T-cell (primary cell): ENCODE measurements at regions not wholly inside any gene's neighbourhood (a gene's known extent, or its start where the extent isn't known, plus 50 kb on each side); places are given as distances from the start of the nearest gene placed in this dataset.

ENCODE experiments used
- ATAC-seq, 4 experiments: fragments of 200-7000 bp in 3 of 4; fragments of 150-1000 bp in 1 of 4; cut with Tn5 transposase; replicated peaks in 1 of 4; 1 replicate in 3 of 4; 2 replicates in 1 of 4; pipeline ENCODE4 v1.10.0; 2021; ENCODE audit warnings: moderate library complexity in 3 of 4, mild to moderate bottlenecking in 2 of 4, moderate number of reproducible peaks in 1 of 4
- CTCF ChIA-PET, 2 donors: fragments of 300-600 bp; sonication (Branson Sonifier 250); formaldehyde crosslinking; loops; one replicate each; lab custom pipeline; 2022; ENCODE audit warnings: antibody characterized with exemption in 2 of 2; lab: Charles Lee
- POLR2A ChIA-PET, 2 donors: fragments of 300-600 bp; sonication (Branson Sonifier 250); formaldehyde crosslinking; loops; one replicate each; lab custom pipeline; 2022; ENCODE audit warnings: antibody characterized with exemption in 2 of 2; lab: Charles Lee
- DNase-seq, 35 experiments: peaks; one replicate each; pipeline versions ENCODE4 v3.0.0 to v3.0.0-alpha.2; 2013 to 2023
- H3K27ac ChIP-seq: one replicate; pipeline ENCODE4 v1.5.1; 2013; ENCODE audit warnings: low read length
- H3K27me3 ChIP-seq, 2 experiments: replicated peaks in 1 of 2; 1 replicate in 1 of 2; 2 replicates in 1 of 2; pipeline versions ENCODE4 v1.6.1 to v1.7.0; 2013; ENCODE audit warnings: low read length in 1 of 2, mixed read lengths in 1 of 2; ENCODE audit not compliant: control insufficient read depth in 2 of 2, insufficient read depth in 2 of 2; ENCODE audit errors: extremely low read depth in 1 of 2
- H3K36me3 ChIP-seq, 2 donors: 1 replicate in 1 of 2; 2 replicates in 1 of 2; pipeline versions ENCODE4 v1.6.1 to v1.7.0; 2013; ENCODE audit warnings: low read length in 1 of 2; ENCODE audit not compliant: control insufficient read depth in 2 of 2, insufficient read depth in 1 of 2; ENCODE audit errors: extremely low read depth in 1 of 2
- H3K4me1 ChIP-seq, 2 experiments: 1 replicate in 1 of 2; 2 replicates in 1 of 2; pipeline versions ENCODE4 v1.6.1 to v1.7.0; 2013; ENCODE audit warnings: low read length in 2 of 2, mixed read lengths in 1 of 2; ENCODE audit not compliant: insufficient read depth in 2 of 2, control insufficient read depth in 1 of 2; ENCODE audit errors: extremely low read depth in 1 of 2
- H3K4me3 ChIP-seq, 2 donors: 1 replicate in 1 of 2; 2 replicates in 1 of 2; pipeline versions ENCODE4 v1.5.1 to v1.7.0; 2013; ENCODE audit warnings: mild to moderate bottlenecking in 2 of 2, low read length in 1 of 2, moderate library complexity in 1 of 2; ENCODE audit not compliant: control insufficient read depth in 1 of 2; ENCODE audit errors: extremely low read depth in 1 of 2
- H3K9me3 ChIP-seq: 2 replicates; pipeline ENCODE4 v1.7.0; 2013
- H3K27ac Mint-ChIP-seq, 2 donors: one replicate each; pipeline ENCODE4 v1.8.0; 2020 to 2021; ENCODE audit warnings: mild to moderate bottlenecking in 2 of 2, mixed read lengths in 2 of 2
- H3K27me3 Mint-ChIP-seq, 2 donors: one replicate each; pipeline ENCODE4 v1.8.0; 2021 to 2022; ENCODE audit warnings: mixed read lengths in 2 of 2
- H3K36me3 Mint-ChIP-seq: one replicate; pipeline ENCODE4 v1.8.0; 2021; ENCODE audit warnings: mixed read lengths
- H3K4me1 Mint-ChIP-seq, 3 donors: one replicate each; pipeline ENCODE4 v1.8.0; 2020 to 2022; ENCODE audit warnings: mixed read lengths in 3 of 3, mild to moderate bottlenecking in 1 of 3
- H3K4me3 Mint-ChIP-seq, 3 donors: one replicate each; pipeline ENCODE4 v1.8.0; 2020 to 2022; ENCODE audit warnings: mild to moderate bottlenecking in 3 of 3, mixed read lengths in 3 of 3, moderate library complexity in 3 of 3
- H3K9me3 Mint-ChIP-seq, 3 donors: one replicate each; pipeline ENCODE4 v1.8.0; 2020 to 2022; ENCODE audit warnings: mixed read lengths in 3 of 3
- WGBS: methylation state at CpG from one replicate; pipeline ENCODE4 v1.1.5; 2013; ENCODE audit warnings: missing lambda C conversion rate; ENCODE audit not compliant: insufficient coverage; 5-methylcytosine and 5-hydroxymethylcytosine counted together

DNA sequence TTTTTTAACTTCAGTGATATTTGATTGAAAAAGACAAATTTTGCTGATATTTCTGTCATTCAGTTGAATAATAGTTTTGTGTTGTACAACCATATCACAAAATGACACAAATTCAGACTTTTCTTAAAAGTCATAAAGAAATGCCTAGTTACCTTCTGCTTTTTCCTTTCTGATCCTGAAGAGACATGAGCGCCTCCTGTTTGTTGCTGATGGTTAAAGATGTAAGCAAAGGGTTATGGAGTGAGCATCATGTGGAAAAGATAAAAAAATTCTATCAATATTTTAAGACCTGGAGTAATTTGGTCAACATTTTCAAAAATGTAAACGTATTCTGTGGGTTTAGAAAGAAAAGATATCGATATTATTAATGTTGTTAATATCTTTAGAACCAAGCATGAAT, 669.9 kb upstream of the NR3C2 start:
- Mint-ChIP-seq H3K27ac (no peak overlapping the region), H3K9me3 (peaks cover 0 to 3% (median 0%) of the 10 kb centered on the region in 3 donors), H3K4me3 (no peak overlapping the region), H3K36me3 (no peaks in the 10 kb centered on the region), H3K27me3 (peaks cover 0 to 2% of the 10 kb centered on the region in 2 donors), H3K4me1 (no peaks in the 10 kb centered on the region)
- DNase-seq, result no peak
- H3K36me3 ChIP-seq, result no peaks in the 10 kb centered on the region
- ChIA-PET CTCF (interaction anchor here in 1 of 2 donors (0.9 kb wide), 1 partner anchor 205 kb away, joined by 3 read pairs; no protein-coding TSS in a partner anchor), POLR2A (no interaction called here)
- H3K4me3 ChIP-seq, result no peak overlapping the region
- H3K27me3 ChIP-seq, result no peaks in the 10 kb centered on the region
- no peak for ATAC-seq
- no peak overlapping the region for H3K27ac ChIP-seq
- H3K9me3 ChIP-seq, result no peaks in the 10 kb centered on the region
- H3K4me1 ChIP-seq, result no peaks in the 10 kb centered on the region
- no CpG with 5 or more reads among the region's 3 CpGs for WGBS

DNA sequence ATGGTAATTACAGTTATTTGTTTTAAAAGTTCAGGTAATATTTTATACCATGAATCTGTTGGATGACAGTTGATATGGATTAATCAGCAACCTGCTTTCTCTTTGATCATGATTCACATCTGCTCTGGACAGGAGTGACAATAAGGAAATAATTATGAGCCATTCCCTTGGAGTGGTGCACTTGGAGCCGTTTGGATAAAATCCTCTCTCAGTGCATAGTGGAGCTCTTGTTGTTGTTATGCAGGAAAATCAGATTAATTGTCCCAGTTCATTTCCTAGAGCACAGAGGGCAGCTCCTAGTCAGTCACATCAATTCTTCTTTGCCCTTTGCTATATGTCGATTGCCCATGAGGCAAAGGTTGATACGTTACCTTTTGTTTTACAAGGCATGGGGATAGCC, 668.3 kb upstream of the NR3C2 start:
- H3K9me3 ChIP-seq, result no peaks in the 10 kb centered on the region
- no peak overlapping the region for H3K4me3 Mint-ChIP-seq
- H3K27ac Mint-ChIP-seq, result no peak overlapping the region
- no peak overlapping the region for H3K4me3 ChIP-seq
- peaks cover 0 to 2% of the 10 kb centered on the region in 2 donors for H3K27me3 Mint-ChIP-seq
- no peaks in the 10 kb centered on the region for H3K27me3 ChIP-seq
- ChIA-PET CTCF (no interaction called here), POLR2A (no interaction called here)
- DNase-seq, result no peak
- no peaks in the 10 kb centered on the region for H3K4me1 Mint-ChIP-seq
- ATAC-seq, result no peak
- no peaks in the 10 kb centered on the region for H3K36me3 Mint-ChIP-seq
- WGBS, result no CpG with 5 or more reads among the region's 3 CpGs
- no peak overlapping the region for H3K27ac ChIP-seq
- H3K9me3 Mint-ChIP-seq, result peaks cover 0 to 3% (median 0%) of the 10 kb centered on the region in 3 donors
- no peaks in the 10 kb centered on the region for H3K36me3 ChIP-seq
- H3K4me1 ChIP-seq, result no peaks in the 10 kb centered on the region

GRCh38 chr4:149108626-149109025, 666.4 kb upstream of the NR3C2 start:
- no peaks in the 10 kb centered on the region for H3K36me3 Mint-ChIP-seq
- WGBS, result no CpG with 5 or more reads among the region's 2 CpGs
- ChIA-PET POLR2A (no interaction called here), CTCF (no interaction called here)
- H3K9me3 Mint-ChIP-seq, result peaks cover 0 to 3% (median 0%) of the 10 kb centered on the region in 3 donors
- Histone ChIP-seq H3K9me3 (no peaks in the 10 kb centered on the region), H3K27ac (no peak overlapping the region), H3K4me3 (no peak overlapping the region), H3K36me3 (no peaks in the 10 kb centered on the region), H3K27me3 (no peaks in the 10 kb centered on the region), H3K4me1 (no peaks in the 10 kb centered on the region)
- ATAC-seq (no peak), DNase-seq (no peak)
- H3K4me1 Mint-ChIP-seq, result no peaks in the 10 kb centered on the region
- H3K27me3 Mint-ChIP-seq, result peaks cover 0 to 2% of the 10 kb centered on the region in 2 donors
- no peak overlapping the region for H3K4me3 Mint-ChIP-seq
- H3K27ac Mint-ChIP-seq, result no peak overlapping the region

GRCh38 chr4:149102765-149103164, 660.6 kb upstream of the NR3C2 start:
- Mint-ChIP-seq H3K4me3 (no peak overlapping the region), H3K36me3 (no peaks in the 10 kb centered on the region), H3K4me1 (no peaks in the 10 kb centered on the region), H3K27ac (no peak overlapping the region), H3K9me3 (peaks cover 0 to 13% (median 0%) of the 10 kb centered on the region in 3 donors), H3K27me3 (no peaks in the 10 kb centered on the region)
- no peak for DNase-seq
- POLR2A ChIA-PET, result interaction anchor here in 1 of 2 donors (0.6 kb wide), 1 partner anchor 948 kb away, joined by 3 read pairs; no protein-coding TSS in a partner anchor
- H3K27me3 ChIP-seq, result no peaks in the 10 kb centered on the region
- no peak overlapping the region for H3K4me3 ChIP-seq
- ATAC-seq, result no peak
- no peaks in the 10 kb centered on the region for H3K4me1 ChIP-seq
- H3K9me3 ChIP-seq, result no peaks in the 10 kb centered on the region
- H3K36me3 ChIP-seq, result no peaks in the 10 kb centered on the region
- CTCF ChIA-PET, result no interaction called here
- no peak overlapping the region for H3K27ac ChIP-seq

DNA sequence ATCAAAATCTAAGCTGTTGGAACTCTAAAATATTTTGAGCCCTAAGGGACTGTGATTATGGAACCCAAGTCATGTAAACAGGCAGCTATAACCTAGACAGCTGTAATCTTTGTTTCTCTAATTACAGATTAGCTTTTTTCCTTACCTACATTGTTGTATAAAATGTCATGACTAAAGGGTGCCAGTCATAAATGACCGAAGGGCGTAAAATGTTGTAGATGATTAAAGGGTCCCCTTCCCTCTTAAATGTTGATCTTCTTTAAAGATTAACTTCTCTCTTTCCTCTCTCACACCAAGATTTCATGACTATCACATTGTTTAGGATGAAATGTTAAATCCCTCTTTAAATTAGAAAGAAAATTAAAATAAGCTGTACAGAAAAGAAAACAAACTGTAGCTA, 659.4 kb upstream of the NR3C2 start:
- POLR2A ChIA-PET, result interaction anchor here in 1 of 2 donors (0.6 kb wide), 1 partner anchor 1441 kb away, joined by 5 read pairs; no protein-coding TSS in a partner anchor
- H3K4me1 Mint-ChIP-seq, result no peaks in the 10 kb centered on the region
- no peak overlapping the region for H3K4me3 Mint-ChIP-seq
- no peak overlapping the region for H3K27ac Mint-ChIP-seq
- no peaks in the 10 kb centered on the region for H3K4me1 ChIP-seq
- DNase-seq, result no peak
- no peak overlapping the region for H3K4me3 ChIP-seq
- H3K27ac ChIP-seq, result no peak overlapping the region
- no peak for ATAC-seq
- peaks cover 0 to 13% (median 0%) of the 10 kb centered on the region in 3 donors for H3K9me3 Mint-ChIP-seq
- CTCF ChIA-PET, result no interaction called here
- H3K27me3 Mint-ChIP-seq, result no peaks in the 10 kb centered on the region
- H3K36me3 Mint-ChIP-seq, result no peaks in the 10 kb centered on the region
- H3K9me3 ChIP-seq, result no peaks in the 10 kb centered on the region
- H3K27me3 ChIP-seq, result no peaks in the 10 kb centered on the region
- H3K36me3 ChIP-seq, result no peaks in the 10 kb centered on the region
- WGBS, result no CpG with 5 or more reads among the region's 2 CpGs

GRCh38 chr4:149095811-149096210, 653.6 kb upstream of the NR3C2 start:
- peaks cover 0 to 3% of the 10 kb centered on the region in 2 donors for H3K27me3 Mint-ChIP-seq
- Histone ChIP-seq H3K4me1 (no peaks in the 10 kb centered on the region), H3K9me3 (no peaks in the 10 kb centered on the region), H3K27ac (no peak overlapping the region), H3K4me3 (no peak overlapping the region), H3K36me3 (no peaks in the 10 kb centered on the region), H3K27me3 (no peaks in the 10 kb centered on the region)
- peaks cover 3 to 14% (median 12%) of the 10 kb centered on the region in 3 donors for H3K9me3 Mint-ChIP-seq
- DNase-seq (no peak), ATAC-seq (no peak)
- H3K4me3 Mint-ChIP-seq, result no peak overlapping the region
- H3K27ac Mint-ChIP-seq, result no peak overlapping the region
- H3K4me1 Mint-ChIP-seq, result no peaks in the 10 kb centered on the region
- ChIA-PET POLR2A (no interaction called here), CTCF (no interaction called here)
- no CpG with 5 or more reads among the region's 1 CpG for WGBS
- H3K36me3 Mint-ChIP-seq, result no peaks in the 10 kb centered on the region

DNA sequence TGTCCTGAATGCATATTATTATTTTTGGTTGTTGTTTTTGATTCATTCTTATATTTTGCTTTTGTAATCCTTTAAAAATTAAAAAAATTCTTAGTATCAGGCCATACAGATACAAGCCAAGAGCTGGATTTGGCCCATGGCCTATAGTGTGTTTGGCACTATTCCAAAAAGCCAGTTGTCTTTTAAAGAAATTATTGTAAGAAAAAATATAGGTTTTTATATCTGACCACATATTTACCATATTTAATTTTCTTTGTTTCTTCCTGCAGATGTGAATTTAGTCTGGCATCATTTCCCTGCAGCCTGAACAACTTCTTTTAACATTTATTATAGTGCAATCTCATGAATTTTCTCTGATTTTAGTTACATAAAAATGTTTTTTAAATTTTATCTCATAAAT, 652.8 kb upstream of the NR3C2 start:
- no peak for ATAC-seq
- no peak for DNase-seq
- Histone ChIP-seq H3K4me3 (no peak overlapping the region), H3K36me3 (no peaks in the 10 kb centered on the region), H3K27me3 (no peaks in the 10 kb centered on the region), H3K4me1 (no peaks in the 10 kb centered on the region), H3K27ac (no peak overlapping the region), H3K9me3 (no peaks in the 10 kb centered on the region)
- Mint-ChIP-seq H3K4me3 (no peak overlapping the region), H3K9me3 (peaks cover 3 to 14% (median 12%) of the 10 kb centered on the region in 3 donors), H3K27me3 (peaks cover 0 to 3% of the 10 kb centered on the region in 2 donors), H3K36me3 (no peaks in the 10 kb centered on the region), H3K27ac (no peak overlapping the region), H3K4me1 (no peaks in the 10 kb centered on the region)
- ChIA-PET POLR2A (no interaction called here), CTCF (no interaction called here)
